ENCODE measurements at regions not wholly inside any gene's neighbourhood (a gene's known extent, or its start where the extent isn't known, plus 50 kb on each side); places are given as distances from the start of the nearest gene placed in this dataset.

GRCh38 chr1:59004755-59005154 lies 220.9 kb upstream of the JUN start:
- WGBS (ENCODE audit: insufficient coverage, low coverage, missing lambda C conversion rate), result 31% methylated on average over 2 of the region's 2 CpGs
- H3K4me2 ChIP-seq (ENCODE audit: insufficient read depth, low read length), result no peak overlapping the region
- BruUV-seq (replicated peaks), result no TSS peak
- TF ChIP-seq POLR2H (tag; IDR thresholded peaks at IDR 0.05; ENCODE audit: low read depth) (no peak), PHF8 (IDR thresholded peaks at IDR 0.05; ENCODE audit: borderline replicate concordance, low read length) (no peak), NR3C1 (CRISPR knock-in tag; IDR thresholded peaks at IDR 0.05) (no peak), HDAC1 (IDR thresholded peaks at IDR 0.05) (no peak), GTF2B (IDR thresholded peaks at IDR 0.05; ENCODE audit: extremely low read depth, insufficient read length) (no peak), ZBTB12 (CRISPR knock-in tag; IDR thresholded peaks at IDR 0.05) (no peak), FIP1L1 (IDR thresholded peaks at IDR 0.05; ENCODE audit: low read depth, low read length, poor library complexity, severe bottlenecking) (no peak), MCM3 (IDR thresholded peaks at IDR 0.05) (no peak), ZBTB8A (IDR thresholded peaks at IDR 0.05; ENCODE audit: partially characterized antibody) (no peak), RFX5 (IDR thresholded peaks at IDR 0.05; ENCODE audit: low read depth, low read length) (no peak), ZNF695 (CRISPR knock-in tag; IDR thresholded peaks at IDR 0.05) (no peak), BACH1 (tag; IDR thresholded peaks at IDR 0.05) (no peak), HDAC6 (IDR thresholded peaks at IDR 0.05; ENCODE audit: low read depth, low read length) (no peak), LEF1 (IDR thresholded peaks at IDR 0.05) (no peak), ZMIZ1 (IDR thresholded peaks at IDR 0.05; ENCODE audit: low read depth in 2 of 2, low read length in 2 of 2) (no peak), FOXK1 (CRISPR knock-in tag; IDR thresholded peaks at IDR 0.05; ENCODE audit: borderline replicate concordance) (no peak), SETDB1 (IDR thresholded peaks at IDR 0.05; ENCODE audit: low read length) (no peak), ZNF76 (CRISPR knock-in tag; IDR thresholded peaks at IDR 0.05; ENCODE audit: borderline replicate concordance) (no peak), PHTF2 (CRISPR knock-in tag; IDR thresholded peaks at IDR 0.05) (no peak)
- no peak overlapping the region for H3K4me3 ChIP-seq
- in situ Hi-C loops (cut with MboI), result no loop called here
- H2AFZ ChIP-seq (ENCODE audit: low read depth, low read length), result no peak overlapping the region
- H3K9ac ChIP-seq (ENCODE audit: insufficient read depth in 1 of 2, low read depth in 2 of 2, low read length in 2 of 2), result no peak overlapping the region
- H3K9me3 ChIP-seq (replicated peaks; ENCODE audit: control insufficient read depth, insufficient read depth, low read depth, low read length), result no peaks in the 10 kb centered on the region
- ChIA-PET POLR2A (interaction anchor here (1.0 to 1.2 kb wide), 2 partner anchors 16 to 42 kb away, joined by 3 to 5 read pairs; no protein-coding TSS in a partner anchor), CTCF (ENCODE audit: low intra/inter-chr PET ratio) (no interaction called here)
- H3K9me1 ChIP-seq (ENCODE audit: control insufficient read depth, insufficient read depth, low read length), result no peaks in the 10 kb centered on the region
- ATAC-seq (no peak), FAIRE-seq (no peak), DNase-seq (ENCODE audit: extremely low read depth in 1 of 4, low spot score in 3 of 4) (no peak)
- no peaks in the 10 kb centered on the region for H4K20me1 ChIP-seq (replicated peaks; ENCODE audit: control insufficient read depth, insufficient read depth, low read length)
- intact Hi-C loops (cut with micrococcal nuclease), result loop anchor here (10.0 kb wide), 1 partner anchor 220 kb away; the partner anchor contains the start of gene JUN
- peaks cover 9% of the 10 kb centered on the region in 2 experiments; a peak in 3 of 5 replicates for H3K4me1 ChIP-seq (replicated peaks in 1 of 2; ENCODE audit: control insufficient read depth in 2 of 2, insufficient read depth in 2 of 2, low read length in 2 of 2)
- no peaks in the 10 kb centered on the region for H3K36me3 ChIP-seq (ENCODE audit: control insufficient read depth, insufficient read depth, low read length)
- no peak overlapping the region for H3K27ac ChIP-seq (ENCODE audit: extremely low read depth, low read depth, low read length)
- H3K27me3 ChIP-seq (ENCODE audit: control insufficient read depth in 2 of 2, insufficient read depth in 2 of 2, low read length in 2 of 2), result no peaks in the 10 kb centered on the region
- no peaks in the 10 kb centered on the region for H3K79me2 ChIP-seq (ENCODE audit: control insufficient read depth, insufficient read depth, low read length)
